GM19043 (cell line): ENCODE measurements at regions not wholly inside any gene's neighbourhood (a gene's known extent, or its start where the extent isn't known, plus 50 kb on each side); places are given as distances from the start of the nearest gene placed in this dataset.

Experiments
- ATAC-seq: cut with Tn5 transposase; IDR thresholded peaks from one replicate; pipeline ENCODE4 v1.9.1; 2021; ENCODE audit warnings: low read depth; ENCODE audit not compliant: unreplicated experiment

DNA sequence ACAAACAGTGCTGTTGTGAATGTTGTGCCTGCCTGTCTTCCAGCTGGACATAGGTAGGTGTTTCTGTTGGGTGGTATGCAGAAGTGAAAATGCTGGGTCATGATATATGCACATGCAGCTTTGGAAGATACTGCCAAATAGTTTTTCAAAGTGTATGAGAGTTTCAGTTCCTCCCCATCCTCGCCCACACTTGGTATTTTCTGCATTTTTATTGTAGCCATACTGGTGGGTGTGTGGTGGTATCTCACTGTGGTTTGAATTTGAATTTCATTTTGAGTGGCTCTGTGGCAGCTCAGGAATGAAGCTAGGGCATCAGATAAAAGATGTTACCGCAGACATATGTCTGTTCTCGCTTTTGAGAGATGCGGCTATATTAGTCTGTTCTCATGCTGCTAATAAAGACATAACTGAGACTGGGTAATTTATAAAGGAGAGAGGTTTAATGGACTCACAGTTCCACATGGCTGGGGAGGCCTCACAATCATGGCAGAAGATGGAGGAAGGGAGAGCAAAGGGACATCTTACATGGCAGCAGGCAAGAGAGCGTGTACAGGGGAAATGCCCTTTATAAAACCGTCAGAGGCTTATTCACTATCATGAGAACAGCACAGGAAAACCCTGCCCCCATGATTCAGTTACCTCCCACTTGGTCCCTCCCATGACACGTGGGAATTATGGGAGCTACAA, 183.1 kb downstream of the CAND1 start:
- peak; percentile 58 for ATAC-seq

DNA sequence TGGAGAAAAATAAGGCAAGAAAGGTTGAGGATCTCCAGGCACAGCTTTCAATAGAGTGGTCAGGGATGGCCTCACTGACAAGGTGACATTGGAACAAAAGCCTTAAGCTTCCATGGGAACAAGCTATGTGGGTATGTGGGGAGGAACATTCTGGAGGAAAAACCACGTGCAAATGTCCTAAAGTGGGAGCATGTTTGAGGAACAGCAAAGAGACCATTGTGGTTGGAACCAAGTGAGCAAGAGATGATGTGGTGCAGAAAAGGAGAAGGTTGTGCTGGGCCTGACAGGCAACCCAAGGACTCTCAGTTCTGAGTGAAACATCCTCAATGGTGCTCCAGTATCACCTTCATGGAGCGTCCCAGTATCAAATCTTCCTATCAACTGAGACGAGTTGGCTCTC, 184.0 kb downstream of the CAND1 start:
- no peak for ATAC-seq

DNA sequence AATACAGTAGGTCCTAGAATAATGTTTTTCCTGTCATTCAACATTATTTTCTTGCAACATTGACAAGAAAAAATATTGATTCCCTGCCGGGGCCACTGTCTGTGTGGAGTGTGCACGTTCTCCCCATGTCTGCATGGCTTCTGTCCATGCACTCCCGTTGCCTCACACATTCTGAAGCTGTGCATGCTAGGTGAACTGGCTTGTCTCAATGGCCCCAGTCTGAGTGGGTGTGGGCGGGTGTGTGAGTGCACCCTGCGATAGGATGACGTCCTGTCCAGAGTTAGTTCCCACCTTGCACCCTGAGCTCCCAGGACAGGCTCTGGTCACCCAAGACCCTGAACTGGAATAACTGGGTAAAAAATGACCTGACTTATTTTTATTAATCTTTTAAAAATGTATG, 186.1 kb downstream of the CAND1 start:
- no peak for ATAC-seq

DNA sequence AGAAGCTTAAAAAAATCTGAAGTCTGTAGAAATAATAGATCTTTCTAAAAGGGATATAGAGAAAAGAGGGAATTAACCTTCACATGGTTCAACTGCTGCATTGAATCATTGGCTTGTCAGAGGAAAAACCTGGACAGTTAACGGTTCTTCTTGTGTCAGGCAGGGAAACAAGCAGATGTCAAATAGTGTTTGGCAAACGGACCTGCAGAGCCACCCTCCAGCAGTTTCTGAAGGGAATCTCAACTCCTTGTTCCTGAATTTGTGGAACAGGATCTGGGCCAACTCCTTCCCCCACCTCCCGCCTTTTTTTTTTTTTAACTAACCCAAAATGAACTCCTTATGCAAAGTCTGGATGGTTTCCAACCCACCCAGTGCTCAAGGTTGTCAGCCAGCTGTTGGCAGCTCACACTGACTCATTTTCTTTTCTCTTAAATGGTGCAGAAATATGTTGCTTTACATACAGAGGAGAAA, 187.3 kb downstream of the CAND1 start:
- ATAC-seq: no peak

DNA sequence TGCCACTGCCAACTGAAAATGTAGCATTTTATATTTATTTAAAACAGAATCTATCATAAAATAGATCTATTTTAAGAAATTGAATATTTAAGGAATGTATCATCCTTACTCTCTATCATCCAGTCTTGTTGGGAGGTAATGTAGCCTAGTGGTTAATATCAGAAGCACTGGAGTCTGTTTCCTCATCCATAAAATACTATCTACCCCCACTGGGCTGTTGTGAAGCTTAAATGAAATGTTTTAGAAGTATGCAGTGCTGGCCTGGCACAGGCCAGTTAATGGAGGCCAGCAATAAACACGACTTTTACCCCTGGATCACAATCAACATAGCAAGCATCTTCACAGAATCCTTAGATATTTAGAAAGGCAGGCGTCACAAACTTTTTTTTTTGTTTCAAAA, 188.0 kb downstream of the CAND1 start:
- ATAC-seq: no peak

- no peak for ATAC-seq
Observed at GRCh38 chr12:67457778-67458665, 188.9 kb downstream of the CAND1 start.

- ATAC-seq: no peak
Observed at GRCh38 chr12:67459173-67459572, 189.4 kb upstream of the DYRK2 start.

GRCh38 chr12:67459578-67459977, 189.0 kb upstream of the DYRK2 start:
- no peak for ATAC-seq

- ATAC-seq: no peak
Observed at GRCh38 chr12:67460388-67460787, 188.2 kb upstream of the DYRK2 start.

DNA sequence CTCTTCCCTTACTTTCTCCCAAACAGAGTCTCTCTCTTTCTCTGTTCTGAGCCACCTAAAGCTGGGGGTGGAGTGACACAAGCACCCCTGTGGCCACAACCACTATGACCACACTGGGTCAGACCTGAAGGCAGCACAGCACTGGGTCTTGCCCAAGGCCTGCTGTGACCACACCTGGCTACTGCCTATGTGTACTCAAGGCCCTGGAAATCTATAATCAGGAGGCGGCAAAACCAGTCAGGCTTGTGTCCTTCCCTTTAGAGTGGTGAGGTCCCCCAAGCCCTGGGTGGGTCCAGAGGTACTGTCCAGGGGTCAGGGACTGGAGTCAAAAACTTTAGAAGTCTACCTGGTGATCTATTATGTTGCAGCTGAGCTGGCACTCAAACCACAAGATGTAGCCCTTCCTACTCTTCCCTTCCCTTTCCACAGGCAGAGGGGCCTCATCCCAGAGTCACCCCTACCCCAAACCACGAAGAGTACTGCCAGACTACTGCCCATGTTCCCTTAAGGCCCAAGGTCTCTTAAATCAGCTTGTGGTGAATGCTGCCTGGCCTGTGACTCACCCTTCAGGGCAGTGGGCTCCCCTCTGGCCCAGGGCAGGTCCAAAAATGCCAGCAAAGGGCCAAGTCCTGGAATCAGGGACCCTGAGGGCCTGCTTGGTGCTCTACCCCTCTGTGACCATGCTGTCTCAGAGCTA, 179.8 kb upstream of the DYRK2 start:
- no peak for ATAC-seq

DNA sequence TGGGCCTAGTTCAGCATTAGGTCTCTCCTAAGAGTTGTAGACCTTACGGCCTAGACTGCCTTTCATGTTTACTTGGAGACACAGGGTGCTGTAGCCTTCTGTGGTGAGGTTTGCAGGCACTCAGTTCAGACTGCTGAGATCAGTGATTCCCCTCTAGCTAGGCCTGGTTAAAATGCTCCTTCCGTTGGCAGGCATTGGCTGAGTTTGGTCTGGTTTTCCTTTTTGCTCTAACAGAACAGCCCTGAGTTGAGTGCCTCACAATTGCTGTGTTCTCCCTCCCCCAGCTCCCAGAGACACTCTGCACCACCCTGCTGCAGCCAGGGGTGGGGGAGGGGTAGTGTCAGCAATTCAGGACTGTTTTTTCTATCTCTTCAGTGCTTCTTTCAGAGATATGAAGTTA, 178.9 kb upstream of the DYRK2 start:
- ATAC-seq: no peak

DNA sequence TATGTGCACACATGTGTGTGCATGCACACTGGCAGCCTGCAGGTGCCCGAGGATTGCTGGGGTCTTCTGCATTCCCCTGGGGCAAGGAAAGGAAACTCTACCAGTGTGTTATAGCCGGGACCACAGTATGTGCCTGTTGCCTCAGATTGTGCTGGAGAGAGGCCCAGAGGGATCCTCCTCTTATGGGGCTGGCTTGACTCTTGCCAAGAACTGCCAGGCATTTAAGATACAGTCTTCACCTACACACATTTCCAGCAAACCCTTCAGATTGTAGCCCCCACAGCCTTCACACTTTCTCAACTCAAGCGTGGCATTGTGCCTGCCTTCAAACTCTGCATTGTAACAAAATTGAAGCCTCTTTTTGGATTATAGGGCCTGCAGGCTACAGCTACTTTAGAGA, 176.7 kb upstream of the DYRK2 start:
- no peak for ATAC-seq

DNA sequence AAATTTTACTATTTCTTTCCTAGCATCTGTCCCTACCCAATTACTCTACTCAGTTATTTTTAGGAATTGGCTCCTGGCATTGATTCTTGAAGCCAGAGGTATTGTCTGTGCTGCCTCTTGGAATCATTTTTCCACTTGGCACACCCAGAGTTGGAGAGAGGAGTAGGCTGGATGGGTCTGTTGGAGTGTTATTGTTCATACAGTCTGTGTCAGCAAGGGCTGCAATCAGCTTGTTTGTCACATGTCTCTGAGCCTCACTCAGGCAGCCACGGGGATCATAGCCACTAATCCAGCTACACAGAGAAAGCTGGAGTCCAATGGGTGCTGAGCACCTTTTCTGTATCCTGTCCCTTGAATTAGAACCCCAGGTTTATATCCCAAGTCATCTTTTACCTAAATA, 176.0 kb upstream of the DYRK2 start:
- ATAC-seq: no peak

GRCh38 chr12:67474934-67475620, 173.5 kb upstream of the DYRK2 start:
- ATAC-seq: no peak

GRCh38 chr12:67475725-67476124, 172.8 kb upstream of the DYRK2 start:
- no peak for ATAC-seq

- ATAC-seq: no peak
Observed at GRCh38 chr12:67477681-67478265, 170.8 kb upstream of the DYRK2 start.

DNA sequence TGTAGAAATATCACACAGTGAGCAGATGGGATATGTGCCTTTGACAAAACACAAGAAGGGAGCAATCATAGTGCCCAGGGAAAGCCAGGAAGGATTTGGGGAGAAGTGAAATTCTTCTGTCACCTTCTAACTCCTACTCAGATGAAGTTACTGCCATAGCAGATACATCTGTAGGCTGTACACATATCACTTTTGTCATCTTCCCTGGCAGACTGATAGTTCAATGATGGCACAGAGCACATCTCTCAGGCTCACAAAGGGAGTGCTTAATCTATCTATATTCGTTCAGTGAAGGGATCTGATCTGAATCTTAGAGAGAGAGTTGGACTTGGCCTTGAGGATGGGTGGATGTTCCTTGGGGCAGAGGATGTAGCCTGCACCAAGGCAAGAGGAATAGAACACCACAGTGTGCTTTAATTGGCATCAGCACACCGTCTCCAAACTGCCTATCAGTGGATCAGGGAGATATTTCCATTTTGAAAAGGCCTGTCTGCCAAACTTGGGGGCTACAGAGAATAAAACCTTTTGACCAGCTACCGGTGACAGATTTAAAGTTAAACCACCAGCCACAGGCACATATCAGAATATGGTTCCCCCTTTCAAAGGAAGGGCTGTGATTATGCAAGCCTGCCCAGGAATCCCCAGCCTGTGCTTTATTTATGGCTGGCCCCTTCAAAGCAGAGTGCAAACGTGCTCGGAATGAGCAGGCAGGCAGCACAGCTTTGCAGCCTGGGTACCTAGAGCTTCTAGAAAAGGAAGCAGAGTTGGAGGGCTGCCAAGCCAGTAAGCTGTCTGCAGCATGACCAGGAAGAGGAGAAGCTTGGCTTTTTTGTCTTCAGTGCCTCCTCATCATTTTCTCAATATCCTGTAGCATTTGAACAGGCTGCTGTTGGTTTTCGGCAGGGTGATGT, 165.5 kb upstream of the DYRK2 start:
- no peak for ATAC-seq

GRCh38 chr12:67483871-67484554, 164.5 kb upstream of the DYRK2 start:
- ATAC-seq: no peak
